Left lung (tissue), 4 donors: ENCODE measurements at regions not wholly inside any gene's neighbourhood (a gene's known extent, or its start where the extent isn't known, plus 50 kb on each side); places are given as distances from the start of the nearest gene placed in this dataset.

Experiments used
- ATAC-seq: fragments of 200-7000 bp; cut with Tn5 transposase; one replicate; pipeline ENCODE4 v1.9.1; 2020; ENCODE audit warnings: moderate library complexity
- DNase-seq, 4 donors: peaks; one replicate each; pipeline ENCODE4 v3.0.0-alpha.2; 2013 to 2020
- H3K27ac ChIP-seq, 2 donors: fragments of 200-600 bp; sonication (generic) in 1 of 2; one replicate each; pipeline versions ENCODE4 v1.5.0 to v1.8.0; 2020 to 2021
- H3K27me3 ChIP-seq, 2 donors: fragments of 200-600 bp; sonication (generic) in 1 of 2; one replicate each; pipeline versions ENCODE4 v1.5.0 to v1.8.0; 2020 to 2021
- H3K36me3 ChIP-seq, 2 donors: fragments of 200-600 bp; sonication (generic) in 1 of 2; one replicate each; pipeline versions ENCODE4 v1.5.0 to v1.8.0; 2020 to 2021
- H3K4me1 ChIP-seq, 2 donors: fragments of 200-600 bp; one replicate each; pipeline ENCODE4 v1.8.0; 2021
- H3K4me3 ChIP-seq, 2 donors: fragments of 200-600 bp; sonication (generic) in 1 of 2; one replicate each; pipeline versions ENCODE4 v1.5.0 to v1.8.0; 2020 to 2021; ENCODE audit warnings: mild to moderate bottlenecking in 1 of 2
- H3K9me3 ChIP-seq, 2 donors: fragments of 200-600 bp; sonication (generic) in 1 of 2; one replicate each; pipeline versions ENCODE4 v1.5.0 to v1.8.0; 2020 to 2021
- CTCF ChIP-seq, 2 donors: fragments of 200-600 bp; sonication (generic) in 1 of 2; IDR thresholded peaks; one replicate each; pipeline versions ENCODE4 v1.5.0 to v1.8.0; 2021; ENCODE audit warnings: antibody characterized with exemption in 2 of 2
- intact Hi-C, 2 donors: fragments of 100-400 bp; cut with DNase I; formaldehyde crosslinking; loops; one replicate each; pipeline versions ENCODE4 v1.11.2 to v1.14.2; 2022
- donor health status: DM: no; HTN: yes; CAD: no.
- donor health status: DM: no; HTN: no; CAD: no.

- DNase-seq = peak in 1 of 4 donors; percentile 6
- intact Hi-C loops = no loop called here
- no peak for TF ChIP-seq CTCF (IDR thresholded peaks at IDR 0.05)
- ATAC-seq = no peak
- H3K27me3 ChIP-seq = no peaks in the 10 kb centered on the region
- H3K4me3 ChIP-seq = no peak overlapping the region
- no peaks in the 10 kb centered on the region for H3K9me3 ChIP-seq
- H3K36me3 ChIP-seq = no peaks in the 10 kb centered on the region
- no peaks in the 10 kb centered on the region for H3K4me1 ChIP-seq
- no peak overlapping the region for H3K27ac ChIP-seq
Observed at GRCh38 chr1:30400507-30400906, 322.9 kb downstream of the MATN1 start.

GRCh38 chr1:30399026-30399425 lies 324.4 kb downstream of the MATN1 start:
- H3K9me3 ChIP-seq = no peaks in the 10 kb centered on the region
- intact Hi-C loops = no loop called here
- peaks cover 0 to 3% of the 10 kb centered on the region in 2 donors for H3K27me3 ChIP-seq
- ATAC-seq (no peak), DNase-seq (peak in 1 of 4 donors; percentile 9)
- H3K4me1 ChIP-seq = no peaks in the 10 kb centered on the region
- H3K4me3 ChIP-seq = no peak overlapping the region
- H3K36me3 ChIP-seq = no peaks in the 10 kb centered on the region
- TF ChIP-seq CTCF (IDR thresholded peaks at IDR 0.05) = no peak
- no peak overlapping the region for H3K27ac ChIP-seq

GRCh38 chr1:30397576-30397975 lies 325.8 kb downstream of the MATN1 start:
- no peaks in the 10 kb centered on the region for H3K36me3 ChIP-seq
- no peaks in the 10 kb centered on the region for H3K4me1 ChIP-seq
- no peak overlapping the region for H3K27ac ChIP-seq
- TF ChIP-seq CTCF (IDR thresholded peaks at IDR 0.05) = no peak
- H3K27me3 ChIP-seq = peaks cover 0 to 3% of the 10 kb centered on the region in 2 donors
- no peaks in the 10 kb centered on the region for H3K9me3 ChIP-seq
- intact Hi-C loops = no loop called here
- H3K4me3 ChIP-seq = no peak overlapping the region
- ATAC-seq = no peak
- peak in 1 of 4 donors; percentile 3 for DNase-seq

- no peak overlapping the region for H3K4me3 ChIP-seq
- intact Hi-C loops = no loop called here
- DNase-seq = no peak
- no peaks in the 10 kb centered on the region for H3K36me3 ChIP-seq
- H3K27me3 ChIP-seq = peaks cover 0 to 6% of the 10 kb centered on the region in 2 donors
- no peak for ATAC-seq
- no peak overlapping the region for H3K27ac ChIP-seq
- H3K4me1 ChIP-seq = no peaks in the 10 kb centered on the region
- H3K9me3 ChIP-seq = no peaks in the 10 kb centered on the region
- no peak for TF ChIP-seq CTCF (IDR thresholded peaks at IDR 0.05)
Observed at GRCh38 chr1:30395631-30396030, 327.8 kb downstream of the MATN1 start.

GRCh38 chr1:30388386-30388785 lies 335.0 kb downstream of the MATN1 start:
- intact Hi-C loops = no loop called here
- no peak for TF ChIP-seq CTCF (IDR thresholded peaks at IDR 0.05)
- H3K9me3 ChIP-seq = no peaks in the 10 kb centered on the region

More at GRCh38 chr1:30388386-30388785, 335.0 kb downstream of the MATN1 start:
- ATAC-seq (no peak), DNase-seq (peak in 1 of 4 donors; percentile 3)
- Histone ChIP-seq H3K27ac (no peak overlapping the region), H3K4me1 (no peaks in the 10 kb centered on the region), H3K36me3 (no peaks in the 10 kb centered on the region), H3K4me3 (no peak overlapping the region), H3K27me3 (peaks cover 0 to 39% of the 10 kb centered on the region in 2 donors)
